BJ (cell line): ENCODE measurements at regions not wholly inside any gene's neighbourhood (a gene's known extent, or its start where the extent isn't known, plus 50 kb on each side); places are given as distances from the start of the nearest gene placed in this dataset.

Experiments used
- CTCF ChIA-PET: fragments of 350-600 bp; formaldehyde crosslinking; extraction: SDS; loops from one replicate; lab custom pipeline; 2021; ENCODE audit warnings: antibody characterized with exemption, inconsistent platforms; lab: Yijun Ruan, JAX
- POLR2A ChIA-PET: fragments of 300-600 bp; sonication (Branson Sonifier 250); formaldehyde crosslinking; extraction: SDS; loops from one replicate; lab custom pipeline; 2021; ENCODE audit warnings: antibody characterized with exemption; lab: Charles Lee
- DNase-seq: peaks from one replicate; pipeline ENCODE4 v3.0.0-alpha.2; 2011; ENCODE audit warnings: low read depth
- H3K27me3 ChIP-seq: 2 replicates; pipeline ENCODE4 v1.6.0; 2011; ENCODE audit warnings: low read length; ENCODE audit not compliant: control insufficient read depth, insufficient read depth
- H3K36me3 ChIP-seq: 2 replicates; pipeline ENCODE4 v1.5.1; 2011; ENCODE audit warnings: low read length; ENCODE audit not compliant: control insufficient read depth, insufficient read depth
- H3K4me3 ChIP-seq: 2 replicates; pipeline ENCODE4 v1.5.1; 2011; ENCODE audit warnings: low read depth, mild to moderate bottlenecking, control low read depth, low read length
- CTCF ChIP-seq: IDR thresholded peaks from 2 replicates; pipeline ENCODE4 v1.5.1; 2011; ENCODE audit warnings: low read depth, mild to moderate bottlenecking, control low read depth, inconsistent platforms, low read length, moderate library complexity; ENCODE audit not compliant: insufficient read depth

GRCh38 chr21:35512346-35512745 lies 463.2 kb upstream of the RUNX1 start:
- no peak overlapping the region for H3K4me3 ChIP-seq
- H3K36me3 ChIP-seq: no peaks in the 10 kb centered on the region
- peak; percentile 34 for DNase-seq
- POLR2A ChIA-PET: no interaction called here
- no peak for TF ChIP-seq CTCF
- CTCF ChIA-PET: interaction anchor here (0.9 kb wide), 1 partner anchor 328 kb away, joined by 3 read pairs; no protein-coding TSS in a partner anchor
- H3K27me3 ChIP-seq: no peaks in the 10 kb centered on the region

- ChIA-PET POLR2A (no interaction called here), CTCF (interaction anchor here (0.6 to 0.9 kb wide), 3 partner anchors 104 to 516 kb away, joined by 3 read pairs; no protein-coding TSS in a partner anchor)
- no peak for DNase-seq
- Histone ChIP-seq H3K36me3 (no peaks in the 10 kb centered on the region), H3K4me3 (no peak overlapping the region), H3K27me3 (no peaks in the 10 kb centered on the region)
- TF ChIP-seq CTCF: no peak
These were observed 462.6 kb upstream of the RUNX1 start for GRCh38 chr21:35511696-35512162.

- TF ChIP-seq CTCF: no peak
- DNase-seq: no peak
- CTCF ChIA-PET: interaction anchor here (0.6 to 0.9 kb wide), 3 partner anchors 104 to 517 kb away, joined by 3 read pairs; no protein-coding TSS in a partner anchor
- POLR2A ChIA-PET: no interaction called here
- no peak overlapping the region for H3K4me3 ChIP-seq
- no peaks in the 10 kb centered on the region for H3K36me3 ChIP-seq
- no peaks in the 10 kb centered on the region for H3K27me3 ChIP-seq
These were observed 462.0 kb upstream of the RUNX1 start for GRCh38 chr21:35510957-35511695.

- no peak overlapping the region for H3K4me3 ChIP-seq
- ChIA-PET POLR2A (no interaction called here), CTCF (no interaction called here)
- no peak for DNase-seq
- H3K27me3 ChIP-seq: no peaks in the 10 kb centered on the region
- no peak for TF ChIP-seq CTCF
- no peaks in the 10 kb centered on the region for H3K36me3 ChIP-seq
These were observed 461.2 kb upstream of the RUNX1 start for GRCh38 chr21:35510294-35510693.

GRCh38 chr21:35509001-35509704 lies 460.1 kb upstream of the RUNX1 start:
- POLR2A ChIA-PET: no interaction called here
- Histone ChIP-seq H3K4me3 (no peak overlapping the region), H3K36me3 (no peaks in the 10 kb centered on the region), H3K27me3 (no peaks in the 10 kb centered on the region)
- no peak for DNase-seq
- CTCF ChIA-PET: interaction anchor here (0.8 to 1.5 kb wide), 9 partner anchors 16 to 764 kb away, joined by 3 to 5 read pairs (median 3); no protein-coding TSS in a partner anchor
- TF ChIP-seq CTCF: no peak
